ENCODE measurements at regions not wholly inside any gene's neighbourhood (a gene's known extent, or its start where the extent isn't known, plus 50 kb on each side); places are given as distances from the start of the nearest gene placed in this dataset.
A peak's percentile ranks its signal among the peaks of the same experiment; 100 is the strongest.

DNA sequence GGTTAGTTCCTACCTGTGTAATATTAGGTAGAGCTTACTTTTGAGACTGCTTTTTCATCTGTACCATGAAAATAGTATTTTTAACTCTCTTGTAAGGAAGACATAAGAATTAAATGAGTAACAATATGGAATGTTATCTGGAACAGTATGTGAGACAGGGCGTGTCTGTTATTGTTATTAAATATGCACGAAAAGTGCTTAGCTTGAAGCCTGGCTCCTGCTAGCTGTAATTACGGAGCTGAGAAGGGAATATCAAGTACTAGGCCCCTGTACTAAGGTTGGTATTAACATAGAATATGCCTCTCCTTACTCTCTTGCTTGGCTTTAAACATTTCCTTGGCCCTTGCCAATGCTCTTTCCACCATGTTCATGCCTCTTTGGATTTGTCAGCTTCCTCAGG is 194.0 kb downstream of the FAM76B start:
- DNase-seq = no peak
- intact Hi-C loops (cut with DNase I) = no loop called here
- no peak for ATAC-seq (ENCODE audit: poor library complexity)

DNA sequence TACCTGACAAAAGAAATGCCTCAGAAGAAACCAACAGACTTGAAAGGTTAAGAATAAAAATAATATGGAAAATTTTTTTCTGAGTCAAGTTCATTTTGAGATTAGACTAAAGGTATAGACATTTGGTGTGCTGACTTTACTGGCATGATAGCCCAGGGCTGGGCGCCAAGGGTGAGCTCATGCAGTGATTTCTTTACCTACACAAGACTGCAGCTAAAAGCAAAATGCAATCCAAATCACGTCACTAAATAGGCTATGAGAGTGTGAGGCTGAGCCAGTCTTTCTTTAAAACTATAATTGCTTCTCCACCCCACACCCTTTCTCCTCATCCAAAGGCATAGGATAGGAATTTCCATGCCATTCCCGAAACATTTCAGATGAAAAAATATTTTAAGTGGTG is 196.5 kb downstream of the FAM76B start:
- intact Hi-C loops (cut with DNase I) = no loop called here
- ATAC-seq (ENCODE audit: poor library complexity) (no peak), DNase-seq (peak; percentile 42)

DNA sequence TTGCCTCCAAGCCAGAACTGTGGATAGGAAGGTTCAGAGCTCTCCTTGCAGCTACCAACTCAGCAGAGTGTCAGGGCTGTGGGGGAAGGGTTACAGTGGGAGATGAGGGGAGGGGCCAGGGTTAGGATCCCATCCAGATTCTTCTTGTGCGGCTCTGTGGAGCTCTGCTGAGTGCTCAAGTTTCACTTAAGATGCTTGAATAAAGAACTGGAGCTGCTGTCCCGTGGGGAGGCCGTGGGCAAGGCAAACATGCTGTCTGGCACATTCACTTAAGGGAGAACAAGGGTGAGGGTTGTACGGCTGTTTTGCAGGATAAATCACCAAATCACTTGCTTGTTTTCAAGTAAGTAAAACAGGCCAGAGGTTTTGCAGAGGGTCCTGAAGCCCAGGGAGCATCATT is 197.1 kb downstream of the FAM76B start:
- no peak for DNase-seq
- intact Hi-C loops (cut with DNase I) = no loop called here
- ATAC-seq (ENCODE audit: poor library complexity) = no peak

DNA sequence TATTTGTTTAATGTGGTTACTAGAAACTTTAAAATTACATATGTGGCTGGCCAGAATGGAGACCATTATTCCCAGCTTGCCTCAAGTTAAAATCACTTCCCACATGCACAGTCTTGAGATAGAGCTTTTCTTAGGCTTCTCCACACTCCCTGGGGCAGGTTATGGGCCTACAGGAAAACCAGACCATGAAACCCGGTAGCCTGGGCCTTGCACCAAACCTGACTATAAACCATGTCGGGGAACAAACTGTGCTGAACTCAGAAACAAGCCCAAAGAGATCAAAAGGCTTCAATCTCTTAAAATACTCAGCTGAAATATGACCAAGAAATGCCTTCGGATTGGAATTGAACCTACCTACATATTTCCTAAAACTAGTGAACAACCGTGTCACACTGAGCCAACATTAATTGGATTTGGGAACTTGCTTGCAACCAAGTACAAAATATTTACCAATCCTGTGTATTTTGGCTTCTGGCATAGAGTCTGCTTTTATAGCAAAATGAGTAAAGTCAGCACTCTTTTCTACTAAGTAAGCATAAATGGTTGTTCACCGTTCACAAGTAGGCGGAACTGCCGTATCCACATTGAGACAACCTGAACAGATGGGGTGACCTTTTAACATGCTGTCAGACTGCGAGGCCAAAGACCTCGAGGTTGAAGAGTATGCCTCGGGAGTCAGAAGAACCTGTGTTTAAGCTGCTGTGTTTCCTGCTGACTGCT is 199.5 kb downstream of the FAM76B start:
- no peak for ATAC-seq (ENCODE audit: poor library complexity)
- intact Hi-C loops (cut with DNase I) = no loop called here
- no peak for DNase-seq

DNA sequence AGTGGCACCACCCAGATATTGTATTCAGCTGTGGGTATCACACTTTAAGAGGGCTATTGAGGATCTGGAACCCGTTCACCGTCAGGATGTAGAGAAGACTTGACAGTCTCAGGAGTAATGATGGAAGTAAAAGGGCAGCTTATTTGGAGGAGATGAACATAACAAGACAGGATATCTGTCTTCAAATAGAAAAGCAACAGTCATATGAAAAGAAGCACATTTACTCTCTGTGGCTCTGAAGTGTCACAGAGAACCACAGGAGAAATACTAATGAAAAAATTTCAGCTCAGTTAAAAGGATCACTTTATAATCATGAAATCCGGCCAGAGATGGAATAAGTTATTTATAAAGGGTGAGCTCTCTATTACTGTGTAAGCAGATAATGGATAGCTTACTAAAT is 200.8 kb downstream of the FAM76B start:
- intact Hi-C loops (cut with DNase I) = no loop called here
- DNase-seq (no peak), ATAC-seq (ENCODE audit: poor library complexity) (no peak)

DNA sequence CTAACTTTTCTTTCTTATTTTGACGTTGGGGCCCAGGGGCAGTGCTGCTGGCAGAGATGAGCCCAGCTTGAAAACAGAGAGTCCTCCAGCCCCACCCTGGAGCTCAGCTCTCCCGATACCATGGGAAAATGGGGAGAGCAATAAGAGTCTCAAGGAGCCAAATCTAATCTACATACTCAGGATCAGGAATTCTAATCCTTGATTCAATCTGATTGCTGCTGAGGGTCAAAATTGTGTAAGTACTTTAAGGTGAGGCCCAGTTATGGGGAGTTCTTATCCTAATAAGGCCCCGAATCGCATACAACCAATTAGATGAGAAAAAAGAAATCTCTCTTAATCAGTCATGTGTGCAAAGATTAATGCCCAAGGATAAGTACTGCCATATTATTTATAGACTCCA is 202.9 kb downstream of the FAM76B start:
- intact Hi-C loops (cut with DNase I) = no loop called here
- DNase-seq = no peak
- ATAC-seq (ENCODE audit: poor library complexity) = no peak

DNA sequence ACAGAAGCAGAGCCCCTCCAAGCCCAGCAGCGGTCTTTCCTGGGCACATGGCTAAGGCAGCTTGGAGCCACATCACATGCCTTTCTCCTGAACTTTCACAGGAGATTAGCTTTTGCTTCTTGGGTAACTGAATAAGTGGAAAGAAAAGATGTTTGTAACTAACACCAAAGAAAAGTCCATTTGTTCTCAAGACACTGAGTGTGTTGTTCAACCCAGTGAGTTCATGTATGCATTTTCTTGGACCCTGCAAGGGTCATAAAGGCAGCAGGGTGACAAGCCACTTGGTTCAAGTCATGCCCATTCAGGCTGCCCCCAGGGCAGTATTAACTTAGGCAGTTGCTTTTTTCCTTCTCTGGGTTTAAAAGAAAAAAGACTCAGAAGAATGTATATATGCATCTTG is 203.4 kb downstream of the FAM76B start:
- ATAC-seq (ENCODE audit: poor library complexity) (no peak), DNase-seq (no peak)
- intact Hi-C loops (cut with DNase I) = no loop called here

DNA sequence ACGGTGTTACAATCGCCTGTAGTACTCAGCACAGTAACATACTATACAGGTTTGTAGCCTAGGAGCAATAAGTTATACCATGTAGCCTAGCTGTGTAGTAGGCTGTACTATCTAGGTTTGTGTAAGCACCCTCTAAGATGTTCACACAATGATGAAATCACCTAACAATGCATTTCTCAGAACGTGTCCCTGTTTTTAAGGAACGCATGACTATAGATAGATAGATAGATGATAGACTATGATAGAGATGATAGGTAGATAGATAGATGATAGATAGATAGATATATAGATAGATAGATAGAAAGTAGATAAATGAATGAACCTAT is 203.9 kb downstream of the FAM76B start:
- DNase-seq (no peak), ATAC-seq (ENCODE audit: poor library complexity) (no peak)
- intact Hi-C loops (cut with DNase I) = no loop called here

DNA sequence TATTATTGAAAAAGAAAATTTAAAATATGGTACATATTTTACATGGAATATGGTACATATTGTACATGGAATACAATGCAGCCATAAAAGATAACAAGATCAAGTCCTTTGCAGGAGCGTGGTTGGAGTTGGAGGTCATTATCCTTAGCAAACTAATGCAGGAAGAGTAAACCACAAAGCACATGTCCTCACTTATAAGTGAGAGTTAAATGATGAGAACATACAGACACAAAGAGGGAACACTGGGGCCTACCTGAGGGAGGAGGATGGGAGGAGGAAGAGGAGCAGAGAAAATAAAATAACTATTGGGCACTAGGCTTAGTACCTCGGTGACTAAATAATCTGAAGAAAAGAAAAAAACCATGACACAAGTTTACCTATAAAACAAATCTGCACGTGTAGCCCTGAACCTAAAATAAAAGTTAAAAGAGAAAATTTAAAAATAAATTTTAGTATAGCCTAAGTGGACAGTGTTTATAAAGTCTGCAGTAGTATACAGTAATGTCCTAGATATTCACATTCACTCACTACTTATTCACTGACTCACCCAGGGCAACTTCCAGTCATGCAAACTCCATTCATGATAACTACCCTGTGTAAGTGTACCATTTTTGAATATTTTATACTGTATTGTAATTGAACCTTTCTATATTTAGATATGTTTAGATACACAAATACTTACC is 204.4 kb downstream of the FAM76B start:
- intact Hi-C loops (cut with DNase I) = no loop called here
- no peak for DNase-seq
- no peak for ATAC-seq (ENCODE audit: poor library complexity)

DNA sequence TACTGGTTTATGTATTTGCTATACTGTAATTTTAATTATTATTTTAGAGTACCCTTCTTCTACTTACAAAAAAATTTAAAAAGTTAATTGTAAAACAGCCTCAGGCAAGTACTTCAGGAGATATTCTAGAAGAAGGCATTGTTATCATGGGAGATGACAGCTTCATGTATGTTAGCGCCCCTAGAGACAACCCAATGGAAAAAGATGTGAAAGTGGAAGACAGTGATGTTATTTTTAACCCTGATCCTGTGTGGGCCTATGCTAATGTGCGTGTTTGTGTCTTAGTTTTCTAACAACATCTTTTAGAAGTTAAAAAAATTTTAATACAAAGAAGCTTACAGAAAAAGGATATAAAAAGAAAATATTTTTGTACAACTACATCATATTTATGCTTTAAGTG is 205.0 kb downstream of the FAM76B start:
- DNase-seq = no peak
- ATAC-seq (ENCODE audit: poor library complexity) = no peak
- intact Hi-C loops (cut with DNase I) = no loop called here

DNA sequence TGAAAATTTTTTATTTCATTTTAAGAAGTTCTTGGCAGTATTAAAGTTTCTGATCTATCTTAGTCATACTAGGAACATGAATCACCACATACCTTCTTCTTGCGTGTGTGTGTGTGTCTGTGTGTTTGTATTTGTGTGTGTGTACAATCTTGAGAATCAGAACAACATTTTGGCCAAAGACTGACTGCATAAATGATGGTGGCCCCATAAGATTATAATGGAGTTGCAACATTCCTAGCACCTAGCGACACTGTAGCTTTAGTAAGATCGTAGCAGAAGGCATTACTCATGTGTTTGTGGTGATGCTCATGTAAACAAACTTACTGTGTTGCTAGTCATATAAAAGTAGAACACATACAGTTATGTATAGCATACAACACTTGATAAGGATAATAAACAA is 205.4 kb downstream of the FAM76B start:
- DNase-seq (no peak), ATAC-seq (ENCODE audit: poor library complexity) (no peak)
- intact Hi-C loops (cut with DNase I) = no loop called here

DNA sequence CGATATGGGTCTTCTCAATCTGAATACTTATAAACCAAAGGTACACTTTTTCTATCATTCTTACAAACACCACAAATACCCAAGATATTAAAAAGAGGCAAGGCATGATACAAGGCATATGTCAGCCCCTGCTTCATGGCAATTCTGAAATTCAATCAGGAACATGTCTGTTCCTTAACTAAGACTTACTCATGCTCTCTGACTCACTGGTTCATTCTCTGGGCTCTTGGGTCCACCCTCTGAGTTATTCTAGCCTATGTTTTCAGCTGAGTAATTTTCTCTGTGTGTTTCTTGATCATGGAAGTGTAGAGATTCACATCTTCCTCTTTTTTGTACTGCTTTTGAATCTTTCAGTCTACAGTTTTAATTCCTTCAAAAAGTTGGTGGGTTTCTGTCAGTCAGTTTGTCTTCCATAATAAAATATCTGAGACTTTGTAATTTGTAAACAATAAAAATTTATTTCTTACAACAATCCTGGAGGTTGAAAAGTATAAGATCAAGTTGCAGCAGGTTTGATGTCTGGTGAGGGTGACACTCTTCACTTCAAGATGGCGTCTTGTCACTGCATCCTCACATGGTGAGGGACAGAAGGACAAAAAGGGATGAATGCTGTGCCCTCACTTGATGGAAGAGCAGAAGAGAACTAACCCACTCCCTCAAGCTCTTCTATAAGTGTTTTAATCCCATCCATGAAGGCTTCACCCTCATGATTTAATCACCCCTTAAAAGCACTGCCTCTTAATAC is 211.7 kb downstream of the FAM76B start:
- no peak for ATAC-seq (ENCODE audit: poor library complexity)
- intact Hi-C loops (cut with DNase I) = no loop called here

DNA sequence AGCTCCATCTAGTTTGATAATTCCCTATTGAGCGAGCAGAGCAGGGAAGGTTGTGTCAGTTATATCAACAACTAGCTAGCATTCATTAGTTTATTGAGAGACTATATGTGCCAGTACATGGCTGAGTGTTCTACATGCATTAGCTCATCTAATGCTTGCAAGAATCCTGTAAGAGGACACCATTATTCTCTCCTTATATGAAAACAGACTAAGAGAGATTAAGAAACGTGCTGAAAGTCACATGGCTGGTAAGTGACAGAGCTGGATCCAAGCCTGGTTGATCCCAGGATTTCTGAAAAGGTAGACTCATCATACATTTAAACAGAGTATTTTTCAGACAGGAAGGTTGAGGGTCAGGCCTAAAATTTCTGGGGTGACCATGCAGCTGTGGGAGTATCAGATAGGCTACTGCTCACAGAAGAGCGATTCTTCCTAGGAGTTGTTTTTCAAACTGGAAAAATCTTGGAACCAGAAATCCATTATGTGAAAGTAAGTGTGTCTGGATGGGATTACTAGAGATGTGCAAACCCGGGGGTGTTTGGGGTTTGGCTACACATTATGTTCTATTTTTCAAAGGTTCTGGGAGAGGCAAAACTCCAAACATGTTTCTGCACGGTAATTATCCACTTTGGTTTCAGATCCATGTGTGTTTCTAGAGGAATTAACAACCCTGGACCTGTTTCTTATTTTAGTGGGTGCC is 213.3 kb downstream of the FAM76B start:
- intact Hi-C loops (cut with DNase I) = no loop called here
- DNase-seq (no peak), ATAC-seq (ENCODE audit: poor library complexity) (no peak)

More for the DNA sequence above, 211.7 kb downstream of the FAM76B start:
- DNase-seq = no peak

DNA sequence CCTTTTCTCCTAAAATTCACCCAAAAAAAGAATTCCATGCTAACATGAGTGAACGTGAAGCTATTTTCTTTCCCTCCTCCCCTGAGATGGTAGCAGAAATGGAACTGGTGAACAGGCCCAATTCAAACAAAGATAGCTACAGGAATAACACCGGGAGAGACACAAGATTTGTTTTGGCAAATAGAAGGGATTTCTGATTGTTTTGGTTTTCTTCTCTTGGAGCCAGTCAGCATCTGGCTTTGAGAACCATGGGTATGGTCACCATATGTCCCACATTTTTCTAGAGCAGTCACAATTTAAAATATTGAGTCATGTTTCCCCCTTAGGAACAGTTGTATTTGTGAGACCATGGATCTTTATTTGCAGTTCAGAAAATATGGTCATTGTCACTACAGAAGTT is 214.1 kb downstream of the FAM76B start:
- DNase-seq (no peak), ATAC-seq (ENCODE audit: poor library complexity) (no peak)
- intact Hi-C loops (cut with DNase I) = no loop called here

DNA sequence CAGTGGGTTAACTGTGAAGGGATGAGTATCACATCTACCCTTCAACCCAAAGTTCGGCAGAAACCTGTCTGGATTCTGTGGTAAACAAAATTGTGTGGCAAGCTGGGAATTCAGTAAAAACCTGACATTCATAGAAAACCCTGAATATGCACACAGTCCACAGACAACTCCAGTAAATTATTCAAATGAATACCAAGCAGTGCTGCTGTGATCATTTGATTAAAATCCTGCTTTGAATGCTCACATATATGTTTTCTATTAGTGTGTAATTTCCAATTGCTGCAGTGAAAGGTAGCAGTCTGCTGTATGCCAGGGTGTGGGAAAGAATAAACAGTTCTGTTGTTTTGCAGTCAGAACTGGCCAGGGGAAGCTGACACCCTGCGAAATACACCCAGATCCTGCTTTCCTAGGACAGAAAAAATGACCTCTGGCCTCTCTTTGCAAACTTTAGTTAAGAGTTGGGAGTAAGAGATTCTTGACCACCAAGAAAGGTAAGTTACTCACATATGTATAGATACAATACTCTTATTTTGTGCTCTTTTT is 217.8 kb downstream of the FAM76B start:
- DNase-seq = no peak
- intact Hi-C loops (cut with DNase I) = no loop called here
- ATAC-seq (ENCODE audit: poor library complexity) = no peak

DNA sequence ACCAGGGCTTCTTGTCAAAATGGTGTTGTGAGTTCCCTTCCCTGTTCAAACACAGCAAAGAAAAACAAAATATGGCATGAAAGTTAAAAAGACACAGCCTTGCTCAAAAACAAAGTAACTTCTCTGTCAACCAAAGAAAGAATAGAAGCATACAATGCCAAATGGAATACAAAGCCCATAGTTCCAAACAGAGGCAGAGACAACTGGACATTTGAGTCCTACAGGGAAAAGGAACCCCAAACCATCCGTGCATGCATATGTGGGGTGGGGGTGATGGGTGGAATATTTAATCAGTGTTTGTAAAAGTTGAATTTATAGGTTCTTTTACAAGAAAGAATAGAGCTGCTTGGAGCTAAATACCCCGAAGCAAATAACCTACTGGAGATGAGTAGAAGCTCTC is 218.7 kb downstream of the FAM76B start:
- intact Hi-C loops (cut with DNase I) = no loop called here
- ATAC-seq (ENCODE audit: poor library complexity) = no peak
- no peak for DNase-seq

DNA sequence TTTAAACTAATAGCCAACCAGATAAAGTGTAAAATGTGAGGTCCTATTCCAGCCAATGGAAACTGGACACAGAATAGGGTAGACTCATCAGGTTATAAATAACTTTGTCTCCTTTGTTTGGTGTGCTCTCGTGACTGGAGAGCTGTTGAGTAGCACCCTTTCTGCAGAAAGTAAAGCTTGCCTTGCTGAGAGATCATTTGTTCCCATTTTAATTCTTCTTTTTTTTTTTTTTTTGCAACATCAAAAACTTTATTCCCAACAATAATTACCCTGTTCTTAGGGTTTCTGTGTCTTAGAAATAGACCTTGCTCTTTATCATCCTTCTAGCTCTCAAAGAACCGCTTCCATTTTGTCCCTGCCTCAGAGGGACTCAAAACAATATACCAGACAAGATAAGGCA is 220.4 kb downstream of the FAM76B start:
- ATAC-seq (ENCODE audit: poor library complexity) (no peak), DNase-seq (no peak)
- intact Hi-C loops (cut with DNase I) = no loop called here

DNA sequence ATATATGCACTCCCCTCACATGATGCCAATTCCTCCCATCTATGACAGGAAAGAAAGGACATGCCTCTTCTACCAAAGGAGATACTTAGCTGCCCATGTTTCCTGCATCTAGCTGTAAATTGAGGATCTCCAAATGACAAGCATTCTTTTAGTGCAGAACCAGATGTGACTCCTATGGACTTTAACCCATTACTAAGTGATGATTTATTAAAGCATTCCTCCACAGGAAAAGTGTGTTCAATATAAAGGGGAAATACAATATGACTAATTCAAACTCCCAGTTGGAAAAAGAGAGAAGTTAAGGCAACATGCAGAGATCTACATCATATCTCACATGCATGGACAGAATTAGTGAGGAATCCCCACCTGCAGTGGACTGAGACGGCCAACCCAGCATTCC is 221.3 kb downstream of the FAM76B start:
- DNase-seq (no peak), ATAC-seq (ENCODE audit: poor library complexity) (no peak)
- intact Hi-C loops (cut with DNase I) = no loop called here

DNA sequence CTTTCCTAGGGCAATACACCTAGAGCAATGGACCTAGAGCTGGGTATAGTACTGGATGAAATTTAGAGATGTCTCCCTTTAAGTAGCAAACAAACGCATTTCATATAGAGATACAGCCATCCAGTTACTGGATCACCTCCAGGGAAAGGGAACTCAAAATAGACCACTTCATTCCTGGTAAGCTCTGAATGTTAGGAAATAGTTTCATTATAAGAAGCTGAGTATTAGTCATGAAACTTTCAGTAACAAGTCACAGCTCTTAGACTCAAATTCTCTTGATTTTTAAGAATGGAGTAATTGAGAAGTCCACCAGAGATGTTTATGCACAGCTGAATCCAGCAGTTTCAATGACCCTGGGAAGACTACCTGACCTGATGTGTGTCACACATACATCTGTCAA is 221.9 kb downstream of the FAM76B start:
- no peak for ATAC-seq (ENCODE audit: poor library complexity)
- intact Hi-C loops (cut with DNase I) = no loop called here
- DNase-seq = no peak

Measured in Right ventricle myocardium superior (tissue), 1 donor.